NCI-H748 (cell line): ENCODE measurements at regions not wholly inside any gene's neighbourhood (a gene's known extent, or its start where the extent isn't known, plus 50 kb on each side); places are given as distances from the start of the nearest gene placed in this dataset.

Experiments used
- DNase-seq: peaks from one replicate; lab custom pipeline; 2025; ENCODE audit not compliant: unreplicated experiment; lab: John Stamatoyannopoulos, UW

GRCh38 chr9:129348890-129349664 is 171.0 kb upstream of the IER5L start:
- no peak for DNase-seq

DNA sequence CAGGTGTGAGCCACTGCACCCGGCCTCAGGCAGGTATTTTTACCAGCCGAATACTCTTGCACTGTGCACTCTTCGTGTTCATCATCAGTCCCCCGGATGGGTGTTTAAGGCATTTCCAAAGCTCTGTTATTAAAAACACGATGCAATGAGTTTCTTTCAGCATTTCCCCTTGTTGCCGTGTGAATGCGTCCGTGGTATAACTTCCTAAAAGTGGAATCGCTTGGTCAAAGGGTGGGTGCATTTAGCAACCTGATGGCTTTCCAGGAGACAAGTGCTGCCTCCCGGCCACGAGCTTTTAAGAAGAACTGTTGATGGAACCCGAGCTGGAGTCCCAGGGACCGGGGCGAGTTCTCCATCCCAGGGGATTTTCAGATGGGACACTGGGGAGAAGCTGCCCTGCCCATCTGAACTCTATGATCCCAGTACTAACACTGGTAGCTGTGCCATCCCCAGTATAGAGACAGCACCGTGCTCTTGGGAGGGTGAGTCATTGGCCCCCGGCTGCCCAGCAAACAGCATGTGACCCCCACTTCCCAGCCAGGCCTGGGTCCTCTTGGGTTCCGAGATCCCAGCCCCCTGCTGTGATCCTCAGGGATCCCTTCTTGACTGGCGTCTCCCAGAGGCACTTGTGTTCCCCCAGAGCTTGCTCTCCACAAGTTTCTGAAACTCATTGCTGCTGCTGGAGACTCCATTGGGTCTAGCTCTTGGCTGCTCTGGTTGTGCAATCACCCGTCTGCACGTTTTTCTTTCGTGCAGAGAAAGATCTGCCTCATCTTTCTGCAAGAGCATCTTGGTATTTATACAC is 169.5 kb upstream of the IER5L start:
- no peak for DNase-seq

DNA sequence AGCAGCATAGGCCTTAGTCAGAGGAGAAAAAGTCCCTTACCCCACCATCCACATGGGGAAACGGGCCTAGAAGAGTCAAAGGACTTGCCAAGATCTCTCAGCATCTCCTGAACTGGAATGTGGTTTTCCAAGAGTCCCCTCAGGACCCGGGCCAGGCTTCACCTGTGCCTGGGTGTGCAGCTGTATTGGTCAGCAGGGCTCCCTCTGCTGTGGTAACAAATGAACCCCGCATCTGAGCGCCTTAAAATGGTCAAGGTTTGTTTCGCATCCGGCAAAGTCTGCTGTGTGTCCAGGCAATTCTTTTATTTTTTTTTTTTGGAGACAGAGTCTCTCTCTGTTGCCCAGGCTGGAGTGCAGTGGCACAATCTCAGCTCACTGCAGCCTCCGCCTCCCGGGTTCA is 168.0 kb upstream of the IER5L start:
- DNase-seq = no peak

- DNase-seq = no peak
Measured at GRCh38 chr9:129344641-129345495, 166.8 kb upstream of the IER5L start.

DNA sequence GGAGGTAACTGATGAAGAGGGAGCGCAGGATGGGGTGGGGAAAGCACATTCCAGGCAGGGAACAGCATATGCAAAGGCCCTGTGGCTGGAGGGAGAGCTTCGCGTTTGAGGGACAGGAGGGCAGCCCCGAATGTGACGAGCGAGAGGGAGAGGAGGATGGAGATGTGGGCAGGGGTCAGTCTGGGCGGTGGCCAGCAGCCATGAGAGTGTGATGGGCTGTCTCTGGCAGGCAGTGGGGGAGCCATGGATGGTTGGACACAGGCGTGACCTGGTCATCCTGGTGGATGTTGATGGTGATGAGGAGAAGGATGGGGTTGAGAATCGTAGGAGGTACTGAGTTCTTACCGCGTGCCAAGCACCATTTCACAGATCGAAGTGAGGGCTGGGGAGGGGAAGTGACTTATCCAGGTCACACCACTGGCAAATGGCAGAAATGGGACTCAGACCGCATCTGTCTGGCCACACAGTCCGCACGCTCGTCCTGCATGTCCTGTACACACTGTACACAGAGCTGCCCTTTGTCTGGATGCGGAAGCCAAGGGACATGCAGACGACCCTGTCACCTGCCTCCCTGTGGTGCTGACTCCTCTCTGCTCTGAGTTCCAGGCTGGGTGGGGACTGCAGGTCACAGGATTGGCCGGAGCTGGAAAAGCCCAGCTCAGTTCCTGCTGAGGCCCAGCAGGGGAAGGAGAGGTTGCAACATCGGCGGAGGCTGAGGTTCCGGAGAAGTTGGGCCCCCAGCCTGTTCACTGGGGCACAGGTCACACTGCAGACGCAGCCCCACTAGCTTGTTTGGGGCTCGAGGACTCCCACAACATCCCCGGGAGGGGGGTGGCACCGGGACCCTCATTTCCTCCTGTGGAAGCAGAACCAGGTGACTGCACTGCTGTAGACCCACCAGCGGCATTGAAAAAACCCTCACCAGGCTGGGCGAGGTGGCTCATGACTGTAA is 165.6 kb upstream of the IER5L start:
- DNase-seq = no peak

DNA sequence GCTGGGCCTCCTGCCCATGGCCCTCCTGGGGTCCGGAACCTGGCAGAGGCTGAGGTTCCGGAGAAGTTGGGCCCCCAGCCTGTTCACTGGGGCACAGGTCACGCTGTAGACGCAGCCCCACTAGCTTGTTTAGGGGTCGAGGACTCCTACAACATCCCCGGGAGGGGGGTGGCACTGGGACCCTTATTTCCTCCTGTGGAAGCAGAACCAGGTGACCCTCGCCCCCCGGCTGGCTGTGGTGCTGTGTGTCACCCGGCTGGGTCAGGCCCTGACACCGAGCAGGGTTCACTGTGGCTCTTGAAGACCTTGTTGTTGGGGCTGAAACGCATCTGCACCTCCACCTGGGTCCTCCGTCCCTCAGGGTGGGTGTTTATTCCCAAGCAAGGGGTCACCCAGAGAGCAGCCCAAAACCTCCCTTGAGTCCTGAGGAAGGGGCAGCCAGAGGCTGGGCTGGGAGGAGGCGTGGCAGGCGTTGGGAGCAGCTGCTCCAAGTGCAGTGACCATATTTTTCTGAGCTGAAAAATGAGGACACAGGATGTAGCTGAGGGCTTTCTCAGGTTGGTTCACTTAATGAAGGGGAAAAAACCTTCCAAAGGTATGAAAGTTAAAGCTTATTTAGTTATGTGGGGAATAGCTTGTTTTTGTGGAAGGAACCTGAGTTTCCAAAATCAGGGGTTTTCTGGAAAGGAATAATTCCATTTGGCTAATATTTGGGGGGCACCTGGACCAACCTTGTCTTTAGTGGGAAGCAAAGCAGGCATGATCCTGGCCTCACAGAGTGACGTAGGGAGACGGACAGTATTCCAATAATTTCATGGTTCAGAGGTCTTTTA is 164.7 kb upstream of the IER5L start:
- DNase-seq = no peak

GRCh38 chr9:129341987-129342348 is 163.9 kb upstream of the IER5L start:
- DNase-seq = no peak

- no peak for DNase-seq
Measured at GRCh38 chr9:129341171-129341986, 163.3 kb upstream of the IER5L start.

DNA sequence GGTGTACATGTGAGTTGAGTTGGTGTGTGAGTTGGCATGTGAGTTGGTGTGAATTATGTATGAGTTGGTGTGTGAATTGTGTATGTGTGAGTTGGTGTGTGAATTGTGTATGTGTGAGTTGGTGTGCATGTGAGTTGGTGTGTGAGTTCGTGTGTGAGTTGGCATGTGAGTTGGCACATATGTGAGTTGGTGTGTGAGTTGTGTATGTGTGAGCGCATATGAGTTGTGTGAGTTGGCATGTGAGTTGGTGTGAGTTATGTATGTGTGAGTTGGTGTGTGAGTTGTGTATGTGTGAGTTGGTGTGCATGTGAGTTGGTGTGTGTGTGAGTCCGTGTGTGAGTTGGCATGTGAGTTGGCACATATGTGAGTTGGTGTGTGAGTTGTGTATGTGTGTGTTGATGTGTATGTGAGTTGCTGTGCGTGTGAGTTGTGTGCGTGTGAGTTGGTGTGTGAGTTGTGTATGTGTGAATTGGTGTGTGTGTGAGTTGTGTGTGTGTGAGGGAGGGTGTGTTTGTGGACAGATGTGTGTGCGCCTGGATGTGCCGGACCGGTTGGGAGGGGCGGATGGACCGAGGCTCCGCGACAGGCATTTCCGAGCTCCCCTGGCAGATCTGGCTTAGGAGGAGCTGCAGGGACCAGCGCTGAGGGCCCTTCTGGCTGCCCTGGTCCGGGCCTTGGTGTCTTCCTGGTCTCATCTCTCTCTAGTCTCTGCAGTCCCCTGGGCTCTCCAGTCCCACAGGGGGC is 162.5 kb upstream of the IER5L start:
- DNase-seq = no peak

- no peak for DNase-seq
Measured at GRCh38 chr9:129339539-129340157, 161.6 kb upstream of the IER5L start.

DNA sequence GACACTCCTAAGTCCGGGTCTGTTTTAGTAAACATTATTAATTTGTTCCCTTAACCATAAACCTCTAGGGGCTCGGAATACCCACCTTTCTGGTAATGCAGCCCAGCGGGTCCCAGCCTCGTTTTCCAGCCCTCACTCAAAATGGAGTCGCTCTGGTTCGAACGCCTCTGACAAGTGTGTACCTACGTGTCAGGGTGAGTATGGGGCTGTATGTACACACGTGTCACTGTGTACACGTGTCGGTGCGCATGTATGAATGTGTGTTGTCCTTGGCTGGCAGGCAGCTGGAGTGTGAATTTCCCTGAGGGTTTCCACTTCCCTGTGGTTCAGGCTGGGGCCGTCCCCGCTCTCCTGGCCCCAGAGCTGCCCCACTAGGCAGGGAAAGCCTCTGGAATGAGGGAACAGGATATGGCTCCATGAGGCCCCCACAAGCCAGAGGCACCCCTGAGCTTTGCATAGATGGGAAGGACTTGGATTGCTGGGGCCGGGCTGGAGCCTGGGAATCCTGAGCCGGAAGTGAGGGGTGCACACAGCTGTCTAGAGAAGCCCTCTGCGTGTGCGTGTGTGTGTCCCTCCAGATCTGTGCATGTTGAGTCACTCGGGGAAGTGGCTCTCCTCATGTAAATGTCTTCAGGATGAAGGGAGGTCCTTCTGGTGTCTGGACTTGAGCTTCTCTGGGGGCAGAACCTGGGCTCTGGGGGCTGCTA is 160.8 kb upstream of the IER5L start:
- DNase-seq = no peak

- DNase-seq = no peak
Measured at GRCh38 chr9:129337336-129338140, 159.5 kb upstream of the IER5L start.

DNA sequence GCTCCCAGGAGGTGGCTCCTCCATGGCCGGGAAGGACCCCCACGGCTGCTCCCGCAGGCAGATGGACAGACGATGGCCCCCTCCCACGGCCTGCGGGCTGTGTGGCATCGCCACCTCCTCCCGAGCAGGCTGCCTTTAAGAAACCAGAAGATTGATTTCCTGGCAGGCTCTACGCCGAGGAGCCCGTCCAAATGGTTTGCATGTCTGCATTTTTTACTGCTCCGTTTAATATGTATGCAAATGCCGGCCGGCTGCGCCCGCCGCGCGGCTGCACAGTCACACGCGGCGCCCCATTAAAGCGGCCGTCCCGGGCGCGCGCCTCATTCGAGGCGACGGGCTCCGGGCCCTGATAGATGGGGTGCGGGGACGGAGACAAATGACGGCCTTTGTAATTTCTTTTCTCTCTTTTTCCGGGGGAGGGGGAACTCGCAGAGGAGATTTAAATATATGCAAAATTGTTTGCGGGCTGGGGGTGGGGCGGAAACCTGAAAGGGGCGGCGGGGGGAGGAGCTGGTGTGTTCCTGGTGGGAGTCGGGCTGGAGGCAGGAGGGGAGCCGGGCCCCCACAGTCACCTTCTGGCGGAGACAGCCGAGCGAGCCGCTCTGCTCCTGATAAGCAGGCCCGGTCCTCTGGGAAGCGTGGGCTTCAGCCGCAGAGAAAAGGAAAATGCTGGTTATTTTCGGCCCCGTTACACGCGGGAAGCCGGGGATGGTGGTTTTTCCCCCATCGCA is 158.7 kb upstream of the IER5L start:
- DNase-seq = no peak

DNA sequence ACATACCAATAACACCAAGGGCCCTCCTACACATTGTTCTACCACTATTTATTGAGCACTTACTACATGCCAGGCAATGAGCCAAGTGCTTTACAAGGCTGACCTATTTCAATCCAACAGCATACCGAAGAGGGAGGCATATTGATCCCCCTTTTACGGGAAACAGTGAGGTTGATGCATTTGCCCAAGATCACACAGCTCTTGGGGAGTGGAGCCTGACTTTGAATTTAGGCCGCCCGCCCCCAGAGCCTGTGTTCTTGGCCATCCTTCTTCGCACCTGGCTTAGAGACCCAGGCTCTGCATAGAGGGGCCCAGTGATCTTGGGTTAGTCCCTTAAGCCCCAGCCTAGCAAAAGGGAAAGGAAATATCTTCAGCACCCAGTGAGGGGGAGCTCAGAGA is 158.1 kb upstream of the IER5L start:
- no peak for DNase-seq

DNA sequence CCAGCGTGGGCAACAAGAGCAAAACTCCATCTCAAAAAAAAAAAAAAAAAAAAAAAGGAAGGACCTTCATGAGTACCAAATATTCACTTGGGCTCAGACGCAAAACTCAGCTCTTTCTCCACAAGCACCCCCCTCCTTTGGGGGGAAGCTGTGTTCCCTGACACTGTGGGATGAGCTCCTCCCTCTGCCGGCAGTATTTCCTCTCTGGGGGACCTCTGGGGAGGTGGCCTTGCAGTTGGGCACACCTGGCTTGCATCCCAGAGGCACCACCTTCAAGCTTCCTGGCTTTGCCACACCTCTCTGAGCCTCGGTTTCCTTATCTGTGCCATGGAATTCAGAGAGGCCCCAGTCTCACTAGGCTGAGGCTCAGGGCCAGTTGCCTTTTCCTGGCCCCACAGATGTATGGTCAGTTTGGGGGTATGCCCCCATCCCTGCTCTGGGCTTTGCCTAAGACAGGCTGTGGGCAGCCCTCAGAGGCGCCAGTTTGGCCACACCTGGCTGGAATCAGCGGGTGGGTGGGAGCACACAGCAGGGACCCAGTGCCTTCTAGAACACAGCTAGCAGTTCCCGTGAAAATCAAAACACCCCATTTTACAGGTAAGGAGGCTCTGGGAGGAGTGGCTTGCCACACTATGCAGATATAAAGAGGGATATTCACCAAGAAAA is 157.5 kb upstream of the IER5L start:
- DNase-seq = no peak
